ENCODE measurements at regions not wholly inside any gene's neighbourhood (a gene's known extent, or its start where the extent isn't known, plus 50 kb on each side); places are given as distances from the start of the nearest gene placed in this dataset.

DNA sequence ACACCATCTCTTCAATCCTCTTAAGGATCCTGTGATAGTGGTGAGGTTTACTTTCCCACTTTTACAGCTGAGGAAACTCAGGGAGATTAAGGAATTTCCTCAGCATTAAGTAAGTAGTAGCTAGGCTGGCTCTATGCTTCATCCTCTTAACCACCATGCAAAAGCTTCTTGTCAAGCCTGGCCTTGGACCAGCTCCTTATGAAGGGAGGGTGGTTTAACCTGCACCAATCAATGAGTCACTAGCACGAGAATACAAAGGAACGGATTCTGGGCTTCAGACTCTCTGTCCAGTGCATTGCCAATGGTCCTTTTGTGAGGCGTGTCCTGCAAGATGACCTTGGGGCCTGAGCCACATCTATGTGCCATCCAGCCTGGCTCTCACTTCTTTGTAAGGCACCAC is 202.0 kb upstream of the CFAP20DC start:
- Mint-ChIP-seq H3K4me1 (peaks cover 0 to 7% of the 10 kb centered on the region in 2 donors), H3K4me3 (no peak overlapping the region), H3K36me3 (no peaks in the 10 kb centered on the region), H3K9me3 (no peaks in the 10 kb centered on the region), H3K27ac (no peak overlapping the region), H3K27me3 (ENCODE audit: low read depth in 2 of 2) (no peaks in the 10 kb centered on the region)
- intact Hi-C loops (cut with micrococcal nuclease) = no loop called here
- Histone ChIP-seq H3K4me3 (ENCODE audit: low read length) (no peak overlapping the region), H3K27me3 (ENCODE audit: control insufficient read depth, insufficient read depth, low read length) (no peaks in the 10 kb centered on the region), H3K27ac (ENCODE audit: low read length) (no peak overlapping the region), H3K9me3 (ENCODE audit: control insufficient read depth, insufficient read depth, low read length) (no peaks in the 10 kb centered on the region), H3K36me3 (ENCODE audit: control insufficient read depth, insufficient read depth, low read length) (no peaks in the 10 kb centered on the region), H3K4me1 (ENCODE audit: control insufficient read depth, insufficient read depth, low read length) (no peaks in the 10 kb centered on the region)
- ATAC-seq (no peak), DNase-seq (no peak)
- TF ChIP-seq, protein P1, sequence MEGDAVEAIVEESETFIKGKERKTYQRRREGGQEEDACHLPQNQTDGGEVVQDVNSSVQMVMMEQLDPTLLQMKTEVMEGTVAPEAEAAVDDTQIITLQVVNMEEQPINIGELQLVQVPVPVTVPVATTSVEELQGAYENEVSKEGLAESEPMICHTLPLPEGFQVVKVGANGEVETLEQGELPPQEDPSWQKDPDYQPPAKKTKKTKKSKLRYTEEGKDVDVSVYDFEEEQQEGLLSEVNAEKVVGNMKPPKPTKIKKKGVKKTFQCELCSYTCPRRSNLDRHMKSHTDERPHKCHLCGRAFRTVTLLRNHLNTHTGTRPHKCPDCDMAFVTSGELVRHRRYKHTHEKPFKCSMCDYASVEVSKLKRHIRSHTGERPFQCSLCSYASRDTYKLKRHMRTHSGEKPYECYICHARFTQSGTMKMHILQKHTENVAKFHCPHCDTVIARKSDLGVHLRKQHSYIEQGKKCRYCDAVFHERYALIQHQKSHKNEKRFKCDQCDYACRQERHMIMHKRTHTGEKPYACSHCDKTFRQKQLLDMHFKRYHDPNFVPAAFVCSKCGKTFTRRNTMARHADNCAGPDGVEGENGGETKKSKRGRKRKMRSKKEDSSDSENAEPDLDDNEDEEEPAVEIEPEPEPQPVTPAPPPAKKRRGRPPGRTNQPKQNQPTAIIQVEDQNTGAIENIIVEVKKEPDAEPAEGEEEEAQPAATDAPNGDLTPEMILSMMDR (IDR thresholded peaks at IDR 0.05) = no peak
- 95% methylated on average over 3 of the region's 3 CpGs for WGBS (ENCODE audit: insufficient coverage)

DNA sequence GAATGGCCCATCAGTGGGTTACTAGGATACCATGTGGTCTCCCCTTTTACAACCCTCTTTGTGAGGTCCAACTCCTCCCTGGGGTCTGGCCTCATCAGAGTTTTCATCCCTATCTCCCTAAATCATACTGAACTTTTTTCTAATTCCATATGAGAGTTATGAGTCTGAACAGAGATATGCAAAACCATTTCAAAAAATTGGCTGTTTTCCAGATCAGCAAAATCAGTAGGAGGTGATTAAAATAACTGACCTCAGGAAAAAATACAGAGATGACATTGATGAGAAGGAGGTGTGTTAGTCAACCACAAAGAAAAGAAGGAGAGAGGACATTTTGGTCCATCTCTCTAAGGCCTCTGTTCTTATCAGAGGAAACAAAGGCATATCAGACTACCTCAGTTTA is 200.8 kb upstream of the CFAP20DC start:
- H3K27ac ChIP-seq (ENCODE audit: low read length) = no peak overlapping the region
- intact Hi-C loops (cut with micrococcal nuclease) = no loop called here

DNA sequence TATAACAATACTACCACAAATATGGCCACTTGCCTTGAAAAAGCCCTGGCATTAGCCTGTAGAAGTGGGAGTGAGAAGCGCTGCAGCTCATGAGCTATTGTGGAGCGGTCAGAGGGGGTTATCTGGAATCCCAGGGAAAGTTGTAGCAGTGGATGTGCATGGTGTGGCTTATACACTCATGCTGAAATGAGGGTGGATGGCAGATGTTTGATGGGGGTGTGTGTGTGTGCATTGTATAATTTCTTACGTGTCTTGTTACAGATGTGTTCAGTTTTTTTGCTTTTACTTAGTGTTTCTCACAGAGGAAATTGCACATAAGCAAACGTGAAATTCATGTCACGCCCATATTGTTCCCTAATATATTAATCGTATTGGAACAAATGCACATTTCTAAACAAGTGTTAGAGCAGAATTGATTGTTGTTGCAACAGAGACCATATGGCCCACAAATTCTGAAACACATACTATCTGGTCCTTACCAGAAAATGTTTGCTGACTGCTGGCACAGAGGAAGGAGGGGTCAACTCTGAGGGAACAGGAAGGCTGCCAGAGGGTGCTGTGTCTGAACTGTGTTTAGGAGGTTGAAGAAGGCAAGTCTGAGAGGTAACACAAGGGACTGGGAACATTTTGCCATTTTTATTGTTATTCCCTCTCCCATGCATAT is 200.0 kb upstream of the CFAP20DC start:
- H3K27me3 ChIP-seq (ENCODE audit: control insufficient read depth, insufficient read depth, low read length) = no peaks in the 10 kb centered on the region
- ATAC-seq (no peak), DNase-seq (no peak)
- no peak overlapping the region for H3K4me3 ChIP-seq (ENCODE audit: low read length)
- no peaks in the 10 kb centered on the region for H3K36me3 ChIP-seq (ENCODE audit: control insufficient read depth, insufficient read depth, low read length)
- intact Hi-C loops (cut with micrococcal nuclease) = no loop called here
- no peak overlapping the region for H3K27ac ChIP-seq (ENCODE audit: low read length)
- no peak overlapping the region for H3K4me3 Mint-ChIP-seq
- H3K9me3 Mint-ChIP-seq = no peaks in the 10 kb centered on the region
- H3K36me3 Mint-ChIP-seq = no peaks in the 10 kb centered on the region
- no peaks in the 10 kb centered on the region for H3K4me1 ChIP-seq (ENCODE audit: control insufficient read depth, insufficient read depth, low read length)
- no peak overlapping the region for H3K27ac Mint-ChIP-seq
- H3K27me3 Mint-ChIP-seq (ENCODE audit: low read depth in 2 of 2) = no peaks in the 10 kb centered on the region
- WGBS (ENCODE audit: insufficient coverage) = 73% methylated on average over 6 of the region's 6 CpGs
- peaks cover 0 to 7% of the 10 kb centered on the region in 2 donors for H3K4me1 Mint-ChIP-seq
- no peaks in the 10 kb centered on the region for H3K9me3 ChIP-seq (ENCODE audit: control insufficient read depth, insufficient read depth, low read length)
- TF ChIP-seq, protein P1 (IDR thresholded peaks at IDR 0.05) = no peak

More for the DNA sequence above, 200.8 kb upstream of the CFAP20DC start:
- H3K27me3 ChIP-seq (ENCODE audit: control insufficient read depth, insufficient read depth, low read length) = no peaks in the 10 kb centered on the region
- H3K4me3 ChIP-seq (ENCODE audit: low read length) = no peak overlapping the region
- ATAC-seq = no peak
- H3K4me1 Mint-ChIP-seq = peaks cover 0 to 7% of the 10 kb centered on the region in 2 donors
- no peaks in the 10 kb centered on the region for H3K27me3 Mint-ChIP-seq (ENCODE audit: low read depth in 2 of 2)
- H3K4me3 Mint-ChIP-seq = no peak overlapping the region
- no peaks in the 10 kb centered on the region for H3K9me3 ChIP-seq (ENCODE audit: control insufficient read depth, insufficient read depth, low read length)
- TF ChIP-seq, protein P1 (IDR thresholded peaks at IDR 0.05) = no peak
- H3K9me3 Mint-ChIP-seq = no peaks in the 10 kb centered on the region
- no peaks in the 10 kb centered on the region for H3K4me1 ChIP-seq (ENCODE audit: control insufficient read depth, insufficient read depth, low read length)
- DNase-seq = no peak
- no peaks in the 10 kb centered on the region for H3K36me3 ChIP-seq (ENCODE audit: control insufficient read depth, insufficient read depth, low read length)
- no peaks in the 10 kb centered on the region for H3K36me3 Mint-ChIP-seq
- H3K27ac Mint-ChIP-seq = no peak overlapping the region

DNA sequence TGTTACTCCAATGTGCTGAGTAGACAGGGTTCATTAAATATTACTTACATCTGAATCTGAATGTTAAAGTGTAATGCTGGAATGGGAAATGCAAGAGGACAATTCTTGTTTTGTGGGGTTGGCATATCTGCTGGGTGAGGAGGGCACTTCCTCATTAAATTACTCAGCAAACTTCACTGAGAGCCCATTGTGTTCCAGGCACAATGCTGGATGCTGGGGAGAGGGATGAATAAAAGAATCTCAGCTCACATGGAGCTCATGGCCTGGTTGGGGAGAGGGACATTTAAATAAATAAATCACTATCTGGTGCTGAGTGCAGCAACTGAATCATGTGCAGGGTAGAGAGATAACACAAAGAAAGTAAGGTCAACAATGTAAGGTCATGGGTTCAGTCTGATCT is 199.2 kb upstream of the CFAP20DC start:
- peaks cover 0 to 7% of the 10 kb centered on the region in 2 donors for H3K4me1 Mint-ChIP-seq
- H3K36me3 ChIP-seq (ENCODE audit: control insufficient read depth, insufficient read depth, low read length) = no peaks in the 10 kb centered on the region
- H3K4me3 Mint-ChIP-seq = no peak overlapping the region
- no peaks in the 10 kb centered on the region for H3K36me3 Mint-ChIP-seq
- H3K9me3 Mint-ChIP-seq = no peaks in the 10 kb centered on the region
- TF ChIP-seq, protein P1 (IDR thresholded peaks at IDR 0.05) = no peak
- H3K27me3 ChIP-seq (ENCODE audit: control insufficient read depth, insufficient read depth, low read length) = no peaks in the 10 kb centered on the region
- no peak overlapping the region for H3K27ac Mint-ChIP-seq
- intact Hi-C loops (cut with micrococcal nuclease) = no loop called here
- no peaks in the 10 kb centered on the region for H3K9me3 ChIP-seq (ENCODE audit: control insufficient read depth, insufficient read depth, low read length)
- no peaks in the 10 kb centered on the region for H3K4me1 ChIP-seq (ENCODE audit: control insufficient read depth, insufficient read depth, low read length)
- H3K4me3 ChIP-seq (ENCODE audit: low read length) = no peak overlapping the region
- no peak for ATAC-seq
- H3K27ac ChIP-seq (ENCODE audit: low read length) = no peak overlapping the region
- DNase-seq = no peak
- no peaks in the 10 kb centered on the region for H3K27me3 Mint-ChIP-seq (ENCODE audit: low read depth in 2 of 2)
